HUES64 (cell line): ENCODE measurements at regions not wholly inside any gene's neighbourhood (a gene's known extent, or its start where the extent isn't known, plus 50 kb on each side); places are given as distances from the start of the nearest gene placed in this dataset.

Source experiments
- H3K27ac ChIP-seq: 2 replicates; pipeline ENCODE4 v1.7.0; 2013; ENCODE audit warnings: low read depth, low read length, inconsistent platforms
- H3K27me3 ChIP-seq: 2 replicates; pipeline ENCODE4 v1.6.1; 2013; ENCODE audit warnings: mild to moderate bottlenecking, low read length; ENCODE audit not compliant: insufficient read depth
- H3K36me3 ChIP-seq: 2 replicates; pipeline ENCODE4 v1.6.1; 2013; ENCODE audit warnings: mild to moderate bottlenecking, low read length; ENCODE audit not compliant: insufficient read depth
- H3K4me1 ChIP-seq: 2 replicates; pipeline ENCODE4 v1.6.1; 2013; ENCODE audit warnings: mild to moderate bottlenecking, low read length, moderate library complexity; ENCODE audit not compliant: insufficient read depth
- H3K4me3 ChIP-seq: 2 replicates; pipeline ENCODE4 v1.5.1; 2013; ENCODE audit warnings: mild to moderate bottlenecking, low read length, moderate library complexity
- H3K9ac ChIP-seq: 2 replicates; pipeline ENCODE4 v1.6.1; 2013; ENCODE audit warnings: mild to moderate bottlenecking, low read depth, low read length
- H3K9me3 ChIP-seq: 2 replicates; pipeline ENCODE4 v1.6.1; 2013; ENCODE audit warnings: low read depth, low read length; ENCODE audit not compliant: insufficient read depth
- WGBS: fragments of 150-250, 120-280 bp; methylation state at CpG from one replicate; pipeline ENCODE4 v1.1.7; 2013; ENCODE audit warnings: missing lambda C conversion rate; 5-methylcytosine and 5-hydroxymethylcytosine counted together

DNA sequence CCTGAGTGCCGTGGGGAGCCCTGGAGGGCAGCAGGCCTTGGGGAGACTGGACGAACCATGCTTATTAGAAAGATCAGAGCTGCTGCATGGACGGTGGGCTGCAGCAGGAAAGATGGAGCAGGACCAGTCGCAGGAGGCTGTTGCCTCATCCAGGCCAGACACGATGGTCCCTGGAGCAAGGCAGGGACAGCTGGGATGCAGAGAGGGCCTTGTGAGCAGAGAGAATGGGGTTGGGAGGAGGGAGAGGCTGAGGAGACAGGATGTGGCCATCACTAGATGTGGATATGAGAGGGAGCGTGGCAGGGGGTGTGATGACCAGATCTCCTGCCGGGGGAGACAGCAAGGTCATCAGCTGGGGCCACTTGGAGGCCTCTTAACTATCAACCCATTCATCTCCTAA, 727.6 kb downstream of the PTPRU start:
- Histone ChIP-seq H3K9me3 (no peaks in the 10 kb centered on the region), H3K4me1 (0 out of 2 replicates have a peak, but pooled peaks cover 4% of the 10 kb centered on the region), H3K27me3 (no peaks in the 10 kb centered on the region), H3K27ac (no peak overlapping the region), H3K36me3 (no peaks in the 10 kb centered on the region), H3K9ac (no peak overlapping the region), H3K4me3 (no peak overlapping the region)
- 92% methylated on average over 7 of the region's 7 CpGs for WGBS

DNA sequence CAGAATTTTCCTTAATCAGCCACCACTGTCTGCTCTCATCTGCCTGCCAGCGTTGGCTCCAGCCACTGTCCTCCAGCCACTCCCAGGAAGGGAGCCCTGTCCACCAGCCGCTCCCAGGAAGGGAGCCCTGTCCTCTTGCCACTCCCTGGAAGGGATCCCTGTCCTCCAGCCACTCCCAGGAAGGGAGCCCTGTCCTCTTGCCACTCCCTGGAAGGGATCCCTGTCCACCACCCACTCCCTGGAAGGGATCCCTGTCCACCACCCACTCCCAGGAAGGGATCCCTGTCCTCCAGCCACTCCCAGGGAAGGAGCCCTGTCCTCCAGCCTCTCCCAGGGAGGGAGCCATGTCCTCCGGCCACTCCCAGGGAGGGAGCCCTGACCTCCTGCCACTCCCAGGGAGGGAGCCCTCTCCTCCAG, 726.5 kb downstream of the PTPRU start:
- 73% methylated on average over 3 of the region's 3 CpGs for WGBS
- Histone ChIP-seq H3K27me3 (no peaks in the 10 kb centered on the region), H3K27ac (no peak overlapping the region), H3K9me3 (no peaks in the 10 kb centered on the region), H3K9ac (no peak overlapping the region), H3K36me3 (no peaks in the 10 kb centered on the region), H3K4me1 (0 out of 2 replicates have a peak, but pooled peaks cover 4% of the 10 kb centered on the region), H3K4me3 (no peak overlapping the region)

DNA sequence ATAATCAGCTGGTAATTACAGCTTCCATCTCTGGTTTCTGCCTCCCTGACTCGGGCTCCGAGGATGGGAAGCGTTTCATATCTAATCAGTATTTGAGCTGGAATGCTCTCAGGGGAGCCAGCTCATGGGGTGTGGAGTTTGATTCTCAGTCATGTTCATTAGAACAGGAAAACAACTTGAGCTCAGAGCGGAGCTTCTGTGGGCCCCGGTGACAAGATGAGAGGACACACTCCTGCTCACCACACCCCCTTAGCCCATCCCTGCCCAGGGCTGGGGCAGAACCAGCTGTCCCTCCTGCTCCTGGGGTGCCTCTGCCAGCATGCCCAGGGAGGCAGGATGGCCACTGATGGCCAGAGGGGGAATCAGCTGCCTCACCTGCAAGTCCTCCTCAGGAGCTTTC, 726.0 kb downstream of the PTPRU start:
- Histone ChIP-seq H3K9ac (no peak overlapping the region), H3K4me1 (0 out of 2 replicates have a peak, but pooled peaks cover 4% of the 10 kb centered on the region), H3K9me3 (no peaks in the 10 kb centered on the region), H3K36me3 (no peaks in the 10 kb centered on the region), H3K4me3 (no peak overlapping the region), H3K27me3 (no peaks in the 10 kb centered on the region), H3K27ac (no peak overlapping the region)
- 95% methylated on average over 5 of the region's 5 CpGs for WGBS

DNA sequence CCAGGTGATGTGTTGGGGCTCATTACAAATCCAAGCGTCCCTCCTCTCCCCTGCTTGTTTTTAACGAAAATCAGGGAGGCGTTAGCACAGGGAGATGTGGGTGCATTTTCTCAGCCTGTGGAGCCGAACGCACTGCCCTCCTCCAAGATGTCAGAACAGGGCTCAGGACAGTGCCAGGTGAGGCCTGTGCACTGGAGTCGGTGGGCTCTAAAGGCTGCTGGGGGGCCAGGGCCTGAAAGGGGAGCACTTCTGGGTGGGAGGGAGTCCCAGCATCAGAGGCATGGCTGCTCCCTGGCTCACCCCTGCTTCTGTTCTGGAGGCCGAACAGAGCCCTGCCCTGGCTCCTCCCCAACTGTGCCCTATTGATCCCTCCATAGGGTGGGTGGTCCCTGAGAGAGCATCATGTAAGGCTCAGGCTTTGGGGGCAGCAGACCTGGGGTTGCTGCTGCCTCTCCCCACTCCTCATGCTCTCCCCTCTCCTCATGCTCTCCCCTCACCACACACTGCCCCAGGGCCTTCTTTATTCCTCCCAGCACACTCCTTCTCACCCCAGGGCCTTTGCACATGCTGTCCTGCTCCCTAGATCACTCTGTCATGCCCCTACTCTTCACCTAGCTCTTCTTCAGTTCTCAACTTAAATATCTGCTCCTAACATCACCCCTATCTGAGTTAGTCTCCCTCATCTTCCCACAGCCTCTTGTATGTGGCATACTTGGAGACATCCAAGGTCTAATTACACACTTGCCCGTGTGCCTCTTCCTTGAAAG, 725.2 kb downstream of the PTPRU start:
- Histone ChIP-seq H3K4me3 (no peak overlapping the region), H3K9ac (no peak overlapping the region), H3K9me3 (no peaks in the 10 kb centered on the region), H3K4me1 (0 out of 2 replicates have a peak, but pooled peaks cover 4% of the 10 kb centered on the region), H3K27me3 (no peaks in the 10 kb centered on the region), H3K27ac (no peak overlapping the region), H3K36me3 (no peaks in the 10 kb centered on the region)
- WGBS, result 90% methylated on average over 8 of the region's 8 CpGs

DNA sequence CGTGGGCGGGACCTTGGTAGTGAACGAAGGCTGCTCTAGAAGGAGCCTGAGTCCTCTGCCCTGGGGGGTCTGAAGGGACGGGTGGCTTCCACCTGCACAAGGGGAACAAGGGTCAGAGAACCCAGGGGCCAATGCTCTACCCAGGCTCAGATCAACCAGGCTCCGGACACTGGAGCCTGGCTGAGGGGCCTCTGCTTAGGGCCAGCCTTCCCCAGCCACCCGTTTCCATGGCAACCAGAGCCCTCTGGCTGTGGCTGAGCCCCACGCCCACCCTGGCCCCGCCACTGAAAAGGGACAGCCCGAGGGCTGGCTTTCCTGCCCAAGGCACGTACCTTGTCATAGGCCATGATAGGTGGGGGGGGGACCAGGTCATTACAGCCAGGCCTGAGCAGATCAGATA, 724.6 kb downstream of the PTPRU start:
- no peaks in the 10 kb centered on the region for H3K9me3 ChIP-seq
- H3K27ac ChIP-seq, result no peak overlapping the region
- no peak overlapping the region for H3K9ac ChIP-seq
- WGBS, result 62% methylated on average over 10 of the region's 10 CpGs
- H3K4me1 ChIP-seq, result 0 out of 2 replicates have a peak, but pooled peaks cover 4% of the 10 kb centered on the region
- H3K27me3 ChIP-seq, result no peaks in the 10 kb centered on the region
- no peak overlapping the region for H3K4me3 ChIP-seq
- no peaks in the 10 kb centered on the region for H3K36me3 ChIP-seq

DNA sequence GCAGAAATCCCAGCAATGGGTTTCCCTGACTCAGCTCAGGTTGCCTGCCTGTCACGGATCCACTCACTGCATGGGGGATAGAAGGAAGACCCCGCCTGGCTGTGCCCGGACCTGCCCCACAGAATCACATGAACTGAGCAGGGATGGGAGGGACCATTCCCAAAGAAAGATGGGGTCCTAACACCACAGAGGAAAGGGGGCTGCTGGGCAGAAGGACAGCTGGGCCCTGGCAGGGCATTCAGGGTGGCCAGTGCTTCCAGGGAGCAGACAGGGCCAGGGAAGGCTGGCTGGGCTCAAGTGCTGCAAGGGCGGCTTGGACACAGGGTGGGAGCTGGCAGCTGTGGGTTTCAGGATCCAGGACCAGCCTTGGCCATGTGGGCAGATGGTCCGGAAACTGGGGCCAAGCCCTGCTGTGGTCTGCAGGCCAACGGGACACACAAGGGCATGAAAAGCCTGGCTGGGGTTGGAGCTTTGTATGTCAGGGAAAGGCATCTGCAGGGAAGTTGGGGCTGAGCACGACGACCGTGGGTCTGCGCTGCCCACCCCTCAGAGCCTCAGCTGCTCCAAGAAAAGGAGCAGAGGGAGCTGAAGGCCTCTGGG, 723.9 kb downstream of the PTPRU start:
- 89% methylated on average over 10 of the region's 10 CpGs for WGBS

DNA sequence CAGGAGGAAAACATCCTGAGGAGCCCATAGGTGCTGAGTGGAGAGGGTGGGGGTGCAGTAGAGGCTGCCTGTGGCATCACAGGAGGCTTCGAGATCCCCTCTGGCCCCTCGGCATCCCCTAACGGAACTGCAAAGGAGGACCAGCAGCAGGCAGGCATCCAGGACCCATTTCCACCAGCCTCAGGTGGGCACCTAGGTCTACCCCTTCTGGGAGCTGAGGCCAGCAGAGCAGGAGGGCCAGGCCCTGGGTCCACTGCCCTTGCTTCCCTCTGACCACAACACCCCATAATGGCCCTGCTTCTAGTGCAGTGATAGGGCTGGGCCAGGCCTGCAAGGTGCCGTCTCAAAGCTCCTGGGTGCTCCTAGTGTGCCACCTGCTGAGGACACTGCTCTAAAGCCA, 723.0 kb downstream of the PTPRU start:
- H3K4me1 ChIP-seq, result 0 out of 2 replicates have a peak, but pooled peaks cover under 1% of the 10 kb centered on the region
- no peaks in the 10 kb centered on the region for H3K36me3 ChIP-seq
- 93% methylated on average over 4 of the region's 4 CpGs for WGBS
- H3K27ac ChIP-seq, result no peak overlapping the region
- no peaks in the 10 kb centered on the region for H3K27me3 ChIP-seq
- H3K9me3 ChIP-seq, result no peaks in the 10 kb centered on the region
- no peak overlapping the region for H3K4me3 ChIP-seq
- H3K9ac ChIP-seq, result no peak overlapping the region

More for the DNA sequence above, 723.9 kb downstream of the PTPRU start:
- Histone ChIP-seq H3K9me3 (no peaks in the 10 kb centered on the region), H3K4me1 (0 out of 2 replicates have a peak, but pooled peaks cover 4% of the 10 kb centered on the region), H3K27me3 (no peaks in the 10 kb centered on the region), H3K4me3 (no peak overlapping the region), H3K27ac (no peak overlapping the region), H3K36me3 (no peaks in the 10 kb centered on the region), H3K9ac (no peak overlapping the region)

DNA sequence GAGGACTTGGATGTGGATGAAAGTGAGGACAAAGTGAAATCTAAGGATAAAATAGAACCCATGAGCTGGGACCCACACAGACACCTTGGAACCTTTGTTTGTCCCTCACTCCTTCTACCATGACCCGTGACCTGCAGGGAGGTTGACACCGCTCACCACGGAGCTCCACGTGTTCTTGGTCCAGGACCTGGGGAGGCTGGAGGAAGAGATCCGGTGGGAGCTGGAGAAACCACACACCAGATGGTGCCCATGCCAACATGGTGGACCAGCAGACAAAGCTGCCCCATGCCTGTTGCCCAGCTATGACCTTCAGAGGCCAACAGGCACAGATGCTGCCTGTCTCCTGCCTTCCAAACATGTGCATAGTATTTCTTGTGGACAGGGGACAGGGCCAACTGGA, 721.9 kb downstream of the PTPRU start:
- Histone ChIP-seq H3K4me1 (peaks cover 6% of the 10 kb centered on the region; the same call in 1 of the 2 replicates), H3K4me3 (no peak overlapping the region), H3K36me3 (no peaks in the 10 kb centered on the region), H3K27ac (no peak overlapping the region), H3K9me3 (no peaks in the 10 kb centered on the region), H3K9ac (no peak overlapping the region), H3K27me3 (no peaks in the 10 kb centered on the region)
- WGBS, result 98% methylated on average over 5 of the region's 5 CpGs

DNA sequence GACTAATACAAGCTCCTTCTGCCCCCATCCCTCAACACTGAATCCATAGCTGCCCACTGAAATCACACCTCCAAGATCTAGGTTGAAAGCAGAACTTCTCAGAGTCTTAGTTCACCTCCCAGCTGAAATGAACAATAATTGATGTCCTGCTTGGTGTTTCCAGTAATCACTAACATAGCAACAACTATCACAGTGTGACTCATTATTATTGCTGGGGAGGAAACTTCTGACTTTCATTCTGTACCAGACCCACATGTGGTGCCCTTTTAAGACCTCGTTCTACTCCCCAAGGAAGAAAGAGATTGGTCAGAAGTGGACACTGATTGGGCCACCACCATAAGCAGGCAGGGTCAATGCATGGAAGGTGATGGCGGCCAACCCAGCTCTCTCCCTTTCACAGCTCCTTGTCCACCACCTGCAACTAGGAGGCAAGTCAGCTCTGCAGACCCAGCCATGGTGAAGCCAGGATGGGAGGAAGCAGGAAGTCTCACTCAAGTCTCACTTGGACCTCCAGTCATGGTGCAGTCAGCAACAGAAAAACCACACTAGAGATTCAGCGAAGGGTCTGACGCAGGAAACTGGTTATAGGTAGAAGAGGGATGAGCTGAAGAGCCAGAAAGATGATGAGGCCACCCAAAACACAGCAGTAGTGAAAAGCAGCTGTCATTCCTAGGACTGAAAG, 720.2 kb downstream of the PTPRU start:
- peaks cover 6% of the 10 kb centered on the region; the same call in 1 of the 2 replicates for H3K4me1 ChIP-seq
- no peak overlapping the region for H3K4me3 ChIP-seq
- H3K27me3 ChIP-seq, result no peaks in the 10 kb centered on the region
- H3K9me3 ChIP-seq, result no peaks in the 10 kb centered on the region
- H3K9ac ChIP-seq, result no peak overlapping the region
- H3K27ac ChIP-seq, result no peak overlapping the region
- H3K36me3 ChIP-seq, result no peaks in the 10 kb centered on the region
- 94% methylated on average over 4 of the region's 4 CpGs for WGBS

DNA sequence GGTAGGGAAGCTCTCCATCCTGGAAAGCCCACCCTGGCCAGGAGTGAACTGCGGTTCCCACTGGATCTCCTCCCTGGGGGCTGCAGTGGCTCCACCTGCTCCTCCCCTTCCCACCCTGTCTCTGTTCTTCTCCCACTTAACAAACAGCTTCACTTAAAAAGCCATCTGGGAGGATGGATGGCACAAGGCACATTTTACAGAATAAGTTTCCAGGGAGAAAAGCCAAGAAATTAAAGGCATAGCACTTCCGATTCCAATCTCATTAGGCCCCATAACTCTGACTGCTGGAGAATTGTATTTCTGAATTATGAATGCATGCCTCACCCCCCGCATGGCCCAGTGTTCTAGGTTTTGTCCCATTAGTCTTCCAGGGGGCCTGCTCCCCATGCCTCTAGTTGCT, 718.3 kb downstream of the PTPRU start:
- H3K4me1 ChIP-seq, result peaks cover 6% of the 10 kb centered on the region; the same call in 1 of the 2 replicates
- no peaks in the 10 kb centered on the region for H3K36me3 ChIP-seq
- WGBS, result 93% methylated on average over 3 of the region's 3 CpGs

DNA sequence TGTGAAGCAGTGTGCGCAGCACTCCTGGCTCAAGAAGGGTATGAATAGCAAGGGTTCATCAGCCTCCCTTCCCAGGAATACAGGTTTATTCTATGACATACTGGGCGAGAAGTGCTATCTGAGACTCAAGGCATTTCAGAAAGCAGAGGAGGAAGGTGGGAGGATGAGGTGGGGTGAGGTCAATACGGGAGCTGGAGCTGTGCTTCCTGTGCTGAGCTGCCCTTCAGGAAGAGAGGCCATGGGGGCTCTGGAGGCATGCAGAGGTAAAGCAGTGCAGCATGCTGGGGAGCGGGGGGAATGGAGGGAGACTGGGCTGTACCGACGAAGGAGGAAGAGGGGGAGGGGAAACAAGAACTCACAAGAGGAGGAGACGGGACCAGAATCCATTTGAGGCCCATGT, 717.6 kb downstream of the PTPRU start:
- Histone ChIP-seq H3K4me1 (peaks cover 6% of the 10 kb centered on the region; the same call in 1 of the 2 replicates), H3K4me3 (no peak overlapping the region), H3K9ac (no peak overlapping the region), H3K36me3 (no peaks in the 10 kb centered on the region), H3K27me3 (no peaks in the 10 kb centered on the region), H3K27ac (no peak overlapping the region), H3K9me3 (no peaks in the 10 kb centered on the region)
- WGBS, result 67% methylated on average over 7 of the region's 7 CpGs

More for the DNA sequence above, 718.3 kb downstream of the PTPRU start:
- H3K9ac ChIP-seq, result no peak overlapping the region
- no peak overlapping the region for H3K27ac ChIP-seq
- no peaks in the 10 kb centered on the region for H3K27me3 ChIP-seq
- no peaks in the 10 kb centered on the region for H3K9me3 ChIP-seq
- H3K4me3 ChIP-seq, result no peak overlapping the region
